WTC11 (cell line): ENCODE measurements at regions not wholly inside any gene's neighbourhood (a gene's known extent, or its start where the extent isn't known, plus 50 kb on each side); places are given as distances from the start of the nearest gene placed in this dataset.

ENCODE experiments used
- ATAC-seq: fragments of 200-7000 bp; cut with Tn5 transposase; 2 replicates; pipeline ENCODE4 v1.10.0; 2021; ENCODE audit warnings: mild to moderate bottlenecking, moderate library complexity
- CTCF ChIA-PET: fragments of 300-600 bp; sonication (Branson Sonifier 250); formaldehyde crosslinking; loops from one replicate; lab custom pipeline; 2021; ENCODE audit warnings: antibody characterized with exemption; lab: Charles Lee
- POLR2A ChIA-PET: fragments of 350-600 bp; sonication (Branson Sonifier 250); formaldehyde crosslinking; loops from one replicate; lab custom pipeline; 2021; ENCODE audit warnings: antibody characterized with exemption; lab: Charles Lee
- DNase-seq: peaks from one replicate; pipeline ENCODE4 v3.0.0; 2021; ENCODE audit warnings: low spot score
- H3K27ac Mint-ChIP-seq: 2 replicates; pipeline ENCODE4 v1.8.0; 2021; ENCODE audit warnings: mixed read lengths
- H3K27me3 Mint-ChIP-seq: 2 replicates; pipeline ENCODE4 v1.8.0; 2021; ENCODE audit warnings: low read depth, mild to moderate bottlenecking, moderate library complexity, mixed read lengths
- H3K36me3 Mint-ChIP-seq: 2 replicates; pipeline ENCODE4 v1.8.0; 2021; ENCODE audit warnings: mixed read lengths
- H3K4me1 Mint-ChIP-seq: 2 replicates; pipeline ENCODE4 v1.8.0; 2022; ENCODE audit warnings: mixed read lengths
- H3K4me3 Mint-ChIP-seq: 2 replicates; pipeline ENCODE4 v1.8.0; 2021; ENCODE audit warnings: mild to moderate bottlenecking, moderate library complexity, mixed read lengths
- H3K9me3 Mint-ChIP-seq: 2 replicates; pipeline ENCODE4 v1.8.0; 2021; ENCODE audit warnings: mixed read lengths
- ATF1 ChIP-seq: sonication (generic); formaldehyde crosslinking; IDR thresholded peaks from 2 replicates; pipeline ENCODE4 v1.8.1; 2023; ENCODE audit warnings: mild to moderate bottlenecking, moderate library complexity, missing genetic modification reagents
- CREB1 ChIP-seq: sonication (generic); formaldehyde crosslinking; IDR thresholded peaks from 2 replicates; pipeline ENCODE4 v1.8.0; 2023; ENCODE audit warnings: mild to moderate bottlenecking, missing genetic modification reagents
- EMX1 ChIP-seq: fragments of 250-450 bp; sonication (Bioruptor Pico); IDR thresholded peaks from 2 replicates; pipeline ENCODE4 v1.8.0; 2021; ENCODE audit warnings: mild to moderate bottlenecking
- GTF2I ChIP-seq: fragments of 250-450 bp; sonication (Bioruptor Pico); conservative IDR thresholded peaks from 2 replicates; pipeline ENCODE4 v1.4.0; 2021; ENCODE audit warnings: mild to moderate bottlenecking
- MXD4 ChIP-seq: fragments of 250-450 bp; sonication (Bioruptor Pico); IDR thresholded peaks from 2 replicates; pipeline ENCODE4 v1.8.0; 2021; ENCODE audit warnings: mild to moderate bottlenecking, moderate library complexity, borderline replicate concordance
- MYBL2 ChIP-seq: sonication (generic); formaldehyde crosslinking; IDR thresholded peaks from 2 replicates; pipeline ENCODE4 v1.8.1; 2023; ENCODE audit warnings: mild to moderate bottlenecking, moderate library complexity, missing genetic modification reagents
- NFYB ChIP-seq: sonication (generic); formaldehyde crosslinking; conservative IDR thresholded peaks from 2 replicates; pipeline ENCODE4 v1.8.0; 2022; ENCODE audit warnings: low read depth, missing genetic modification reagents
- NR3C1 ChIP-seq: sonication (generic); formaldehyde crosslinking; conservative IDR thresholded peaks from 2 replicates; pipeline ENCODE4 v1.8.1; 2023; ENCODE audit warnings: low read depth, mild to moderate bottlenecking, missing genetic modification reagents
- SOX15 ChIP-seq: fragments of 250-450 bp; sonication (Bioruptor Pico); IDR thresholded peaks from 2 replicates; pipeline ENCODE4 v1.9.0; 2021; ENCODE audit warnings: mild to moderate bottlenecking
- ZNF396 ChIP-seq: fragments of 250-450 bp; sonication (Bioruptor Pico); IDR thresholded peaks from 2 replicates; pipeline ENCODE4 v1.8.0; 2021; ENCODE audit warnings: mild to moderate bottlenecking, moderate library complexity, borderline replicate concordance
- ZNF671 ChIP-seq: fragments of 250-450 bp; sonication (Bioruptor Pico); IDR thresholded peaks from 2 replicates; pipeline ENCODE4 v1.8.0; 2021; ENCODE audit warnings: mild to moderate bottlenecking
- TF ChIP-seq, protein P1 (sequence below): sonication (generic); formaldehyde crosslinking; IDR thresholded peaks from 2 replicates; pipeline ENCODE4 v1.8.1; 2023; ENCODE audit warnings: mild to moderate bottlenecking, missing genetic modification reagents, moderate library complexity
- TF ChIP-seq, protein P2 (sequence below): sonication (generic); formaldehyde crosslinking; IDR thresholded peaks from 2 replicates; pipeline ENCODE4 v1.8.0; 2022; ENCODE audit warnings: missing genetic modification reagents
- TF ChIP-seq, protein P3 (sequence below): sonication (generic); formaldehyde crosslinking; IDR thresholded peaks from 2 replicates; pipeline ENCODE4 v1.8.1; 2023; ENCODE audit warnings: mild to moderate bottlenecking, missing genetic modification reagents, moderate library complexity
- TF ChIP-seq, protein P4 (sequence below): sonication (generic); formaldehyde crosslinking; IDR thresholded peaks from 2 replicates; pipeline ENCODE4 v1.8.1; 2022; ENCODE audit warnings: low read depth, missing genetic modification reagents, borderline replicate concordance
- TF ChIP-seq, protein P5 (sequence below): fragments of 250-450 bp; sonication (Bioruptor Pico); IDR thresholded peaks from 2 replicates; pipeline ENCODE4 v1.9.0; 2021; ENCODE audit warnings: mild to moderate bottlenecking, borderline replicate concordance
- TF ChIP-seq, protein P6 (sequence below): fragments of 250-450 bp; sonication (Bioruptor Pico); IDR thresholded peaks from 2 replicates; pipeline ENCODE4 v1.8.0; 2021; ENCODE audit warnings: mild to moderate bottlenecking

DNA sequence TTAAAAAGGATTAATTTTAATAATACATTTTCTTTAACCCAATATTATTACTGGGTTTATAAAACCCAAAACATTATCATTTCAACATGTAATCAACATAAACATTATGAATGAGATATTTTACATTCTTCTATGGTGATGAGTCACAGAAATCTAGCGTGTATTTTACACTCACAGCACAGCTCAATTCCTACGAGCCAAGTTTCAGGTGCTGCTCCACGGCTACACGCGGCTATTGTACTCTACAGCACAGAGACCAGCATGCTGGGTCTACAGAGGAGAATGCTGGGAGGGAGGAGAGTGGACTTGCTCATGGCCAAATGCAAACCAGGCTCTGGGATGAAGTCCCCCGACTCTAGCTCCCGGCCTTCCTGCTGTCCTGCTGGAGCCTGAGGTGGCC, 72.0 kb upstream of the LMO1 start:
- peaks cover 24% of the 10 kb centered on the region for H3K4me1 Mint-ChIP-seq
- H3K9me3 Mint-ChIP-seq, result no peaks in the 10 kb centered on the region
- TF ChIP-seq MYBL2 (CRISPR knock-in tag) (no peak), EMX1 (no peak), NR3C1 (CRISPR knock-in tag) (no peak), ATF1 (CRISPR knock-in tag) (no peak), SOX15 (CRISPR knock-in tag) (no peak), NFYB (no peak), MXD4 (no peak), ZNF671 (CRISPR knock-in tag) (no peak), CREB1 (CRISPR knock-in tag) (no peak), ZNF396 (no peak), GTF2I (CRISPR knock-in tag) (no peak)
- TF ChIP-seq, protein P1, sequence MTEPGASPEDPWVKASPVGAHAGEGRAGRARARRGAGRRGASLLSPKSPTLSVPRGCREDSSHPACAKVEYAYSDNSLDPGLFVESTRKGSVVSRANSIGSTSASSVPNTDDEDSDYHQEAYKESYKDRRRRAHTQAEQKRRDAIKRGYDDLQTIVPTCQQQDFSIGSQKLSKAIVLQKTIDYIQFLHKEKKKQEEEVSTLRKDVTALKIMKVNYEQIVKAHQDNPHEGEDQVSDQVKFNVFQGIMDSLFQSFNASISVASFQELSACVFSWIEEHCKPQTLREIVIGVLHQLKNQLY (CRISPR knock-in tag), result no peak
- TF ChIP-seq, protein P2, sequence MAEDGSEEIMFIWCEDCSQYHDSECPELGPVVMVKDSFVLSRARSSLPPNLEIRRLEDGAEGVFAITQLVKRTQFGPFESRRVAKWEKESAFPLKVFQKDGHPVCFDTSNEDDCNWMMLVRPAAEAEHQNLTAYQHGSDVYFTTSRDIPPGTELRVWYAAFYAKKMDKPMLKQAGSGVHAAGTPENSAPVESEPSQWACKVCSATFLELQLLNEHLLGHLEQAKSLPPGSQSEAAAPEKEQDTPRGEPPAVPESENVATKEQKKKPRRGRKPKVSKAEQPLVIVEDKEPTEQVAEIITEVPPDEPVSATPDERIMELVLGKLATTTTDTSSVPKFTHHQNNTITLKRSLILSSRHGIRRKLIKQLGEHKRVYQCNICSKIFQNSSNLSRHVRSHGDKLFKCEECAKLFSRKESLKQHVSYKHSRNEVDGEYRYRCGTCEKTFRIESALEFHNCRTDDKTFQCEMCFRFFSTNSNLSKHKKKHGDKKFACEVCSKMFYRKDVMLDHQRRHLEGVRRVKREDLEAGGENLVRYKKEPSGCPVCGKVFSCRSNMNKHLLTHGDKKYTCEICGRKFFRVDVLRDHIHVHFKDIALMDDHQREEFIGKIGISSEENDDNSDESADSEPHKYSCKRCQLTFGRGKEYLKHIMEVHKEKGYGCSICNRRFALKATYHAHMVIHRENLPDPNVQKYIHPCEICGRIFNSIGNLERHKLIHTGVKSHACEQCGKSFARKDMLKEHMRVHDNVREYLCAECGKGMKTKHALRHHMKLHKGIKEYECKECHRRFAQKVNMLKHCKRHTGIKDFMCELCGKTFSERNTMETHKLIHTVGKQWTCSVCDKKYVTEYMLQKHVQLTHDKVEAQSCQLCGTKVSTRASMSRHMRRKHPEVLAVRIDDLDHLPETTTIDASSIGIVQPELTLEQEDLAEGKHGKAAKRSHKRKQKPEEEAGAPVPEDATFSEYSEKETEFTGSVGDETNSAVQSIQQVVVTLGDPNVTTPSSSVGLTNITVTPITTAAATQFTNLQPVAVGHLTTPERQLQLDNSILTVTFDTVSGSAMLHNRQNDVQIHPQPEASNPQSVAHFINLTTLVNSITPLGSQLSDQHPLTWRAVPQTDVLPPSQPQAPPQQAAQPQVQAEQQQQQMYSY (CRISPR knock-in tag), result no peak
- TF ChIP-seq, protein P3, sequence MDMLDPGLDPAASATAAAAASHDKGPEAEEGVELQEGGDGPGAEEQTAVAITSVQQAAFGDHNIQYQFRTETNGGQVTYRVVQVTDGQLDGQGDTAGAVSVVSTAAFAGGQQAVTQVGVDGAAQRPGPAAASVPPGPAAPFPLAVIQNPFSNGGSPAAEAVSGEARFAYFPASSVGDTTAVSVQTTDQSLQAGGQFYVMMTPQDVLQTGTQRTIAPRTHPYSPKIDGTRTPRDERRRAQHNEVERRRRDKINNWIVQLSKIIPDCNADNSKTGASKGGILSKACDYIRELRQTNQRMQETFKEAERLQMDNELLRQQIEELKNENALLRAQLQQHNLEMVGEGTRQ, result no peak
- TF ChIP-seq, protein P4, sequence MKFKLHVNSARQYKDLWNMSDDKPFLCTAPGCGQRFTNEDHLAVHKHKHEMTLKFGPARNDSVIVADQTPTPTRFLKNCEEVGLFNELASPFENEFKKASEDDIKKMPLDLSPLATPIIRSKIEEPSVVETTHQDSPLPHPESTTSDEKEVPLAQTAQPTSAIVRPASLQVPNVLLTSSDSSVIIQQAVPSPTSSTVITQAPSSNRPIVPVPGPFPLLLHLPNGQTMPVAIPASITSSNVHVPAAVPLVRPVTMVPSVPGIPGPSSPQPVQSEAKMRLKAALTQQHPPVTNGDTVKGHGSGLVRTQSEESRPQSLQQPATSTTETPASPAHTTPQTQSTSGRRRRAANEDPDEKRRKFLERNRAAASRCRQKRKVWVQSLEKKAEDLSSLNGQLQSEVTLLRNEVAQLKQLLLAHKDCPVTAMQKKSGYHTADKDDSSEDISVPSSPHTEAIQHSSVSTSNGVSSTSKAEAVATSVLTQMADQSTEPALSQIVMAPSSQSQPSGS (CRISPR knock-in tag), result no peak
- TF ChIP-seq, protein P5, sequence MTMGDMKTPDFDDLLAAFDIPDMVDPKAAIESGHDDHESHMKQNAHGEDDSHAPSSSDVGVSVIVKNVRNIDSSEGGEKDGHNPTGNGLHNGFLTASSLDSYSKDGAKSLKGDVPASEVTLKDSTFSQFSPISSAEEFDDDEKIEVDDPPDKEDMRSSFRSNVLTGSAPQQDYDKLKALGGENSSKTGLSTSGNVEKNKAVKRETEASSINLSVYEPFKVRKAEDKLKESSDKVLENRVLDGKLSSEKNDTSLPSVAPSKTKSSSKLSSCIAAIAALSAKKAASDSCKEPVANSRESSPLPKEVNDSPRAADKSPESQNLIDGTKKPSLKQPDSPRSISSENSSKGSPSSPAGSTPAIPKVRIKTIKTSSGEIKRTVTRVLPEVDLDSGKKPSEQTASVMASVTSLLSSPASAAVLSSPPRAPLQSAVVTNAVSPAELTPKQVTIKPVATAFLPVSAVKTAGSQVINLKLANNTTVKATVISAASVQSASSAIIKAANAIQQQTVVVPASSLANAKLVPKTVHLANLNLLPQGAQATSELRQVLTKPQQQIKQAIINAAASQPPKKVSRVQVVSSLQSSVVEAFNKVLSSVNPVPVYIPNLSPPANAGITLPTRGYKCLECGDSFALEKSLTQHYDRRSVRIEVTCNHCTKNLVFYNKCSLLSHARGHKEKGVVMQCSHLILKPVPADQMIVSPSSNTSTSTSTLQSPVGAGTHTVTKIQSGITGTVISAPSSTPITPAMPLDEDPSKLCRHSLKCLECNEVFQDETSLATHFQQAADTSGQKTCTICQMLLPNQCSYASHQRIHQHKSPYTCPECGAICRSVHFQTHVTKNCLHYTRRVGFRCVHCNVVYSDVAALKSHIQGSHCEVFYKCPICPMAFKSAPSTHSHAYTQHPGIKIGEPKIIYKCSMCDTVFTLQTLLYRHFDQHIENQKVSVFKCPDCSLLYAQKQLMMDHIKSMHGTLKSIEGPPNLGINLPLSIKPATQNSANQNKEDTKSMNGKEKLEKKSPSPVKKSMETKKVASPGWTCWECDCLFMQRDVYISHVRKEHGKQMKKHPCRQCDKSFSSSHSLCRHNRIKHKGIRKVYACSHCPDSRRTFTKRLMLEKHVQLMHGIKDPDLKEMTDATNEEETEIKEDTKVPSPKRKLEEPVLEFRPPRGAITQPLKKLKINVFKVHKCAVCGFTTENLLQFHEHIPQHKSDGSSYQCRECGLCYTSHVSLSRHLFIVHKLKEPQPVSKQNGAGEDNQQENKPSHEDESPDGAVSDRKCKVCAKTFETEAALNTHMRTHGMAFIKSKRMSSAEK (CRISPR knock-in tag), result no peak
- TF ChIP-seq, protein P6, sequence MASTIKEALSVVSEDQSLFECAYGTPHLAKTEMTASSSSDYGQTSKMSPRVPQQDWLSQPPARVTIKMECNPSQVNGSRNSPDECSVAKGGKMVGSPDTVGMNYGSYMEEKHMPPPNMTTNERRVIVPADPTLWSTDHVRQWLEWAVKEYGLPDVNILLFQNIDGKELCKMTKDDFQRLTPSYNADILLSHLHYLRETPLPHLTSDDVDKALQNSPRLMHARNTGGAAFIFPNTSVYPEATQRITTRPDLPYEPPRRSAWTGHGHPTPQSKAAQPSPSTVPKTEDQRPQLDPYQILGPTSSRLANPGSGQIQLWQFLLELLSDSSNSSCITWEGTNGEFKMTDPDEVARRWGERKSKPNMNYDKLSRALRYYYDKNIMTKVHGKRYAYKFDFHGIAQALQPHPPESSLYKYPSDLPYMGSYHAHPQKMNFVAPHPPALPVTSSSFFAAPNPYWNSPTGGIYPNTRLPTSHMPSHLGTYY (CRISPR knock-in tag), result no peak
- no peak overlapping the region for H3K4me3 Mint-ChIP-seq
- H3K27ac Mint-ChIP-seq, result no peak overlapping the region
- H3K36me3 Mint-ChIP-seq, result no peaks in the 10 kb centered on the region
- no peaks in the 10 kb centered on the region for H3K27me3 Mint-ChIP-seq
- ChIA-PET POLR2A (no interaction called here), CTCF (interaction anchor here (0.6 to 1.6 kb wide), 6 partner anchors 18 to 231 kb away, joined by 3 to 4 read pairs (median 3); no protein-coding TSS in a partner anchor)
- no peak for DNase-seq
- ATAC-seq, result no peak
